GM19351 (cell line): ENCODE measurements at regions not wholly inside any gene's neighbourhood (a gene's known extent, or its start where the extent isn't known, plus 50 kb on each side); places are given as distances from the start of the nearest gene placed in this dataset.
"Not testable (repeated sequence)": the region's sequence is repeated elsewhere in the genome, so short reads cannot be mapped to it uniquely, and the experiment has no call there.

Source experiments
- ATAC-seq: cut with Tn5 transposase; IDR thresholded peaks from one replicate; pipeline ENCODE4 v1.9.1; 2021; ENCODE audit warnings: mild to moderate bottlenecking, moderate library complexity; ENCODE audit not compliant: unreplicated experiment

DNA sequence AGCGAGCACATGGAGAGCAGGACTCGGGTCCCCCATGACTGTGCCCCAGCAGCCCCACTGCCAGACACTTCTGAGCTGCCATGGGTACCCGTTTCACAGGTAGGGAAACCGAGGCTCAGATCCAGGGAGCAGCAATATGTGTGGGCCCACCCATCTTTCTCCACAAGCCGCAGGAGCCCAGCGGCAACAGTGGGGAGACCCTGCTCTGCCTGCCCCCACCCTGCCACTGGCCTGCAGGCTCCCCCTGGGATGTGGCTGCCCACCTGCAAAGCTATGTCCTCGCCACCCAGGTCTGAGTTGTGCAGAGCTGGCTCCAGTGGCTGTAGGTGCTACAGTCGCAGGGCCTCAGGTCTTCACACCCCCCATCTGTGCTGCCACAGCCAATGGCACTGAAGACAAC is 50.6 kb upstream of the C1QTNF9B start:
- no peak for ATAC-seq

GRCh38 chr13:23949200-23949599 is 51.9 kb upstream of the C1QTNF9B start:
- ATAC-seq, result no peak

DNA sequence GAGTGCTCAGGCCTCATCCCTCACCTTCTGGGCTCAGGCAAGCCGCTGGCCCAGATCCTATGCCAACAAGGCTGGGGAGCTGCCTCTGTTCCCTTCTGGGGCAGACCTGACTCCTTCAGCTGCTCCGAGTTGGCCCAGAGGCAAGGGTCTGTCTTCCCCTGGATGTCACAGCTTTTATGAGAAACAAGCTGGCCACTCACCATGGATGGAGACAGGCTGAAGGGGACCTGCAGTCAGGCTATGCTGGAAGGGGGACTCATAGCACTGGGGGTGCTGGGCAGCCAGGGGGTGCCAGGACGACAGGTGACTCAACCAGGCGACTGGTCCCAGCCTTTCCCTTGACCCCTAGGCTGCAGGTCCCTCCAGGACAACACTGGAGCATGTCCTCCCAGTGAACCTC is 52.4 kb upstream of the C1QTNF9B start:
- ATAC-seq, result no peak

GRCh38 chr13:23950736-23951510 is 53.6 kb upstream of the C1QTNF9B start:
- no peak for ATAC-seq

GRCh38 chr13:23952796-23953195 is 55.5 kb upstream of the C1QTNF9B start:
- ATAC-seq, result no peak

- no peak for ATAC-seq
Measured at GRCh38 chr13:23953860-23954512, 56.7 kb upstream of the C1QTNF9B start.

GRCh38 chr13:23955064-23955463 is 57.8 kb upstream of the C1QTNF9B start:
- ATAC-seq, result no peak

GRCh38 chr13:23956106-23956505 is 58.8 kb upstream of the C1QTNF9B start:
- no peak for ATAC-seq

DNA sequence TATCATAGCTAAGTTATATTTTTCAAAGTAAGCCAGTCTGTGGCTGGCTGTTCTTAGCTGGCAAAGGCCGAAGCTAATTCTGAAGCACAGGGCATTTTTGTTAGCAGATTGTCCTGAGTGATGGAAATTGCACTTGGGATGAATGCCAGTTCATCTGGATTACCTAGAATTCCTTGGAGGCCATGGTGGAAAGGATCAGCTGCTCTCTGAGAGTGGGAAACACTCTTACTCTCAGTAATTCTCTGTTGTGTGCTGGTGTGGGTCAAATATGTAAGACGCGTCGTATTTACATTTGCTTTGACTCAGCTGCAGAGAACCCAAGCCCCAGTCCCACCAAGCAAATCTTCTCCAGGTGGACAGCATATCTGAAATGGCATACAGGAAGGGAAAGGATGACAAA is 60.7 kb upstream of the C1QTNF9B start:
- ATAC-seq, result no peak

DNA sequence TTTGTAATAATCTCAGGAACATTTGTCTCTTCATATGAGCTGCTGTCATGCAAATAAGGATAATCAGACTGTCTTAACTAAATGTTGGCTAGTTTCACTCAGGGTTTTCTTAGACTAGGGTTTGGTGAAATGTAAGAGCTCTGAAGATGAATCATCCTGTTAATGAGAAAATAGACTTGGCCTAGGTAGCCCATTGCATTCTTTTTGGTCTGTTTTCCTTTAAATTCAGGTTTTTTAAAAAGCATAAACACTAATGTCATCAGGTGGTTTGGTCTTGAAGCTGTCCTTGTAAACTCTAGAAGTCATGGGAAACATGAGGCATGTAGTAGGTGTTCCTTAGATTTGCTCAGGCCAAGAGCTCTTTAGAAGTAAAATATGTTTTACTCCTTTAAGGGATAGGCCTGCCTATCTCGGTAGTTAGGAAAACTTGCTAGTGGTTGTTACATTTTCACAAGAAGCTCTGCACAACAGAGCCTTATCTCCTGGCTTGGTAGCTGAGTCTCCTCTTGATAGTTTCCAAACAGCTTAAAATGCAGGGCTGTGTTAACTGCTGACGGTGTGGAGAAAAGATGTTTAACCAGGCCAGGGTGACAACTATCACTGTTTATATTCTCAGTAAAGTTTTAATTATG is 62.0 kb upstream of the C1QTNF9B start:
- ATAC-seq, result no peak

DNA sequence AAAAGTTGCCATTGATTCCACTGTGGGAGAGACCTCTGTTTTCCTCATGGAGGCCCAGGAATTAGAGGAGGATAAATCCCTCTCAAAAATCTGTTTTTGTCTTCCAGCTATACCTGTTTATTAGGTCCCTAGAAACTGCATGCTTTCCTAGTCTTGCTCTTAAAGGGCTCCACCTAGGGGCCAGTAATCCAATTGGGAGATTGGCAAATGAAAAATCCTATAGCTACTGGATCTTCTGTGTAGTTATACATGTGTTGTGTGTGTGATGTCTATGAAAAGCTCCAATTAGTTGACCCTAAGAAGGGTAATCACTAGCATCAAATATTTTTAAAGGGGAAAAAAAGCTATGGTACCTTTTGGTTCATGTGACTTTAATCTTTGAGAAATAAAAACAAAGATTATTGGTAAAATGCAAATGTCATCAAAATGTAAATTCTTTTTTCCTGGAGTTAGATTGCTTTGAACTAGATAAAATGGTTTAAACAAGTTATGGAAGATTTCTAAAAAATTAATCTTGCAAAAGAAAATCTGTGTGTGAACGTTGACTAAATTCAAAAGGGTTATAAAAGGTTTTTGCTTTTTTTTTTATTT is 63.4 kb upstream of the C1QTNF9B start:
- ATAC-seq, result no peak

- ATAC-seq, result no peak
Measured at GRCh38 chr13:23963184-23963931, 66.1 kb upstream of the C1QTNF9B start.

- no peak for ATAC-seq
Measured at GRCh38 chr13:23963947-23964346, 66.6 kb upstream of the C1QTNF9B start.

- no peak for ATAC-seq
Measured at GRCh38 chr13:23965346-23965745, 68.0 kb upstream of the C1QTNF9B start.

GRCh38 chr13:23966221-23966690 is 69.0 kb upstream of the C1QTNF9B start:
- ATAC-seq, result no peak

GRCh38 chr13:23966691-23967615 is 69.7 kb upstream of the C1QTNF9B start:
- peak; percentile 68 for ATAC-seq

- ATAC-seq, result not testable (repeated sequence)
Measured at GRCh38 chr13:23967792-23968191, 70.5 kb upstream of the C1QTNF9B start.

GRCh38 chr13:23969647-23970046 is 72.3 kb upstream of the C1QTNF9B start:
- no peak for ATAC-seq

GRCh38 chr13:23979361-23980159 is 82.3 kb upstream of the C1QTNF9B start:
- ATAC-seq, result peak; percentile 84
